K562 (cell line): ENCODE measurements at regions not wholly inside any gene's neighbourhood (a gene's known extent, or its start where the extent isn't known, plus 50 kb on each side); places are given as distances from the start of the nearest gene placed in this dataset.

Experiments used
- ATAC-seq: fragments of 200-7000 bp; cut with Tn5 transposase; 3 replicates; pipeline ENCODE4 v1.9.1; 2020; ENCODE audit warnings: moderate library complexity
- BruUV-seq: library from RNA; stranded (reverse); fragments of 400-500 nt; replicated peaks from 2 replicates; lab custom pipeline; 2021; lab: Mats Ljungman, UMichigan
- CTCF ChIA-PET: fragments of 300-600 bp; formaldehyde crosslinking; extraction: SDS; loops from one replicate; lab custom pipeline; 2021; ENCODE audit warnings: low intra/inter-chr PET ratio; lab: Yijun Ruan, JAX
- POLR2A ChIA-PET: fragments of 300-600, 350-650 bp; sonication (Branson Sonifier 250); formaldehyde crosslinking; extraction: SDS; loops from one replicate; lab custom pipeline; 2021; ENCODE audit warnings: antibody characterized with exemption, inconsistent platforms; lab: Yijun Ruan, JAX
- DNase-seq, 4 experiments: peaks; one replicate each; pipeline versions ENCODE4 v3.0.0 to v3.0.0-alpha.2; 2011 to 2018; ENCODE audit warnings: low spot score in 3 of 4, mixed read lengths in 3 of 4; ENCODE audit errors: extremely low read depth in 1 of 4
- FAIRE-seq: peaks from 2 replicates; lab custom pipeline; 2011; peaks lifted over from hg19 to GRCh38; lab: Jason Lieb, UNC
- H2AFZ ChIP-seq: 2 replicates; pipeline ENCODE4 v1.6.0; 2011; ENCODE audit warnings: low read depth, low read length, control low read depth, inconsistent platforms
- H3K27ac ChIP-seq: fragments of 200-600 bp; 3 replicates; pipeline ENCODE4 v1.8.0; 2011; ENCODE audit warnings: low read depth, mild to moderate bottlenecking, control low read depth, inconsistent platforms, low read length, moderate library complexity, mixed read lengths; ENCODE audit errors: extremely low read depth
- H3K27me3 ChIP-seq, 2 experiments: fragments of 300-600 bp in 1 of 2; 2 replicates in 1 of 2; 3 replicates in 1 of 2; pipeline versions ENCODE4 v1.6.0 to v1.8.0; 2011; ENCODE audit warnings: inconsistent platforms in 2 of 2, low read length in 2 of 2, mild to moderate bottlenecking in 1 of 2, mixed read lengths in 1 of 2, moderate library complexity in 1 of 2; ENCODE audit not compliant: control insufficient read depth in 2 of 2, insufficient read depth in 2 of 2
- H3K36me3 ChIP-seq: fragments of 300-600 bp; 3 replicates; pipeline ENCODE4 v1.8.0; 2011; ENCODE audit warnings: mild to moderate bottlenecking, low read length, inconsistent platforms; ENCODE audit not compliant: control insufficient read depth, insufficient read depth
- H3K4me1 ChIP-seq, 2 experiments: fragments of 200-600 bp in 1 of 2; replicated peaks in 1 of 2; 2 replicates in 1 of 2; 3 replicates in 1 of 2; pipeline versions ENCODE4 v1.5.1 to v1.8.0; 2011; ENCODE audit warnings: inconsistent platforms in 2 of 2, low read length in 2 of 2, mild to moderate bottlenecking in 1 of 2, mixed read lengths in 1 of 2, moderate library complexity in 1 of 2; ENCODE audit not compliant: control insufficient read depth in 2 of 2, insufficient read depth in 2 of 2
- H3K4me2 ChIP-seq: 2 replicates; pipeline ENCODE4 v1.6.1; 2011; ENCODE audit warnings: low read length, control low read depth, inconsistent platforms, mixed read lengths; ENCODE audit not compliant: insufficient read depth
- H3K4me3 ChIP-seq: fragments of 200-600 bp; sonication (generic), shearing (Covaris generic); 2 replicates; pipeline ENCODE4 v1.5.1; 2016; ENCODE audit warnings: control low read depth, inconsistent platforms
- H3K79me2 ChIP-seq: fragments of 200-600 bp; 3 replicates; pipeline ENCODE4 v1.8.0; 2011; ENCODE audit warnings: low read length, inconsistent platforms; ENCODE audit not compliant: control insufficient read depth, insufficient read depth
- H3K9ac ChIP-seq, 2 experiments: 2 replicates each; pipeline versions ENCODE4 v1.6.0 to v1.6.1; 2011; ENCODE audit warnings: low read depth in 2 of 2, low read length in 2 of 2, control low read depth in 1 of 2, inconsistent platforms in 1 of 2, mild to moderate bottlenecking in 1 of 2, mixed read lengths in 1 of 2; ENCODE audit not compliant: insufficient read depth in 1 of 2
- H3K9me1 ChIP-seq: one replicate; pipeline ENCODE4 v1.6.0; 2011; ENCODE audit warnings: inconsistent platforms, mild to moderate bottlenecking, low read length, moderate library complexity; ENCODE audit not compliant: control insufficient read depth, insufficient read depth
- H3K9me3 ChIP-seq: replicated peaks from 2 replicates; pipeline ENCODE4 v1.5.1; 2011; ENCODE audit warnings: low read depth, low read length, inconsistent platforms; ENCODE audit not compliant: control insufficient read depth, insufficient read depth
- H4K20me1 ChIP-seq: replicated peaks from 2 replicates; pipeline ENCODE4 v1.6.1; 2011; ENCODE audit warnings: low read length, inconsistent platforms, mixed read lengths; ENCODE audit not compliant: control insufficient read depth, insufficient read depth
- BRF2 ChIP-seq: IDR thresholded peaks from 3 replicates; pipeline ENCODE4 v1.6.1; 2011; ENCODE audit warnings: borderline replicate concordance, mild to moderate bottlenecking; ENCODE audit not compliant: insufficient read length, insufficient read depth
- CREM ChIP-seq: IDR thresholded peaks from 2 replicates; pipeline ENCODE4 v1.6.1; 2014; ENCODE audit warnings: antibody characterized with exemption, low read depth
- KDM4B ChIP-seq, 2 experiments: fragments of 450-650 bp in 1 of 2; sonication (generic) in 1 of 2; IDR thresholded peaks; 2 replicates each; pipeline ENCODE4 v1.6.1; 2016 to 2017; ENCODE audit warnings: borderline replicate concordance in 2 of 2, antibody characterized with exemption in 1 of 2, low read depth in 1 of 2, mild to moderate bottlenecking in 1 of 2
- RFX7 ChIP-seq: fragments of 250-450 bp; sonication (Bioruptor Pico); IDR thresholded peaks from 2 replicates; pipeline ENCODE4 v1.5.1; 2021; ENCODE audit warnings: mild to moderate bottlenecking
- SMARCA4 ChIP-seq: fragments of 450-650 bp; IDR thresholded peaks from 2 replicates; pipeline ENCODE4 v1.6.1; 2016
- ZBTB12 ChIP-seq: fragments of 250-450 bp; sonication (Bioruptor Pico); IDR thresholded peaks from 2 replicates; pipeline ENCODE4 v1.4.0; 2020
- ZBTB26 ChIP-seq: fragments of 450-650 bp; formaldehyde crosslinking; IDR thresholded peaks from 2 replicates; pipeline ENCODE4 v1.4.0; 2022; ENCODE audit warnings: missing genetic modification characterization
- ZBTB7A ChIP-seq: IDR thresholded peaks from 2 replicates; pipeline ENCODE4 v1.6.1; 2011; ENCODE audit warnings: low read depth, mild to moderate bottlenecking, low read length, moderate library complexity, borderline replicate concordance; ENCODE audit not compliant: control insufficient read depth
- ZNF75A ChIP-seq: fragments of 450-650 bp; formaldehyde crosslinking; IDR thresholded peaks from 2 replicates; pipeline ENCODE4 v1.4.0; 2020; ENCODE audit warnings: mild to moderate bottlenecking
- WGBS: fragments of 100-300 bp; shearing (Covaris generic); methylation state at CpG from one replicate; pipeline ENCODE4 v1.1.6; 2016; ENCODE audit warnings: low coverage, mixed read lengths; ENCODE audit not compliant: insufficient coverage; ENCODE audit errors: missing lambda C conversion rate; 5-methylcytosine and 5-hydroxymethylcytosine counted together
- in situ Hi-C: fragments of 300-500 bp; cut with MboI; formaldehyde crosslinking; loops from 4 replicates; pipeline ENCODE4 v1.15.0; 2018; ENCODE audit warnings: inconsistent platforms, mixed read lengths
- intact Hi-C: fragments of 100-400 bp; cut with micrococcal nuclease; formaldehyde crosslinking; loops from 2 replicates; pipeline ENCODE4 v1.14.2; 2022
- TF ChIP-seq, protein P1 (sequence below): fragments of 450-650 bp; IDR thresholded peaks from 2 replicates; pipeline ENCODE4 v1.6.1; 2014; ENCODE audit warnings: low read depth, mild to moderate bottlenecking, moderate library complexity, borderline replicate concordance
- TF ChIP-seq, protein P2 (sequence below): fragments of 250-450 bp; sonication (Bioruptor Pico); IDR thresholded peaks from 2 replicates; pipeline ENCODE4 v1.4.0; 2020; ENCODE audit warnings: mild to moderate bottlenecking
- TF ChIP-seq, protein P3 (sequence below): fragments of 450-650 bp; formaldehyde crosslinking; IDR thresholded peaks from 2 replicates; pipeline ENCODE4 v1.4.0; 2022; ENCODE audit warnings: missing genetic modification characterization

DNA sequence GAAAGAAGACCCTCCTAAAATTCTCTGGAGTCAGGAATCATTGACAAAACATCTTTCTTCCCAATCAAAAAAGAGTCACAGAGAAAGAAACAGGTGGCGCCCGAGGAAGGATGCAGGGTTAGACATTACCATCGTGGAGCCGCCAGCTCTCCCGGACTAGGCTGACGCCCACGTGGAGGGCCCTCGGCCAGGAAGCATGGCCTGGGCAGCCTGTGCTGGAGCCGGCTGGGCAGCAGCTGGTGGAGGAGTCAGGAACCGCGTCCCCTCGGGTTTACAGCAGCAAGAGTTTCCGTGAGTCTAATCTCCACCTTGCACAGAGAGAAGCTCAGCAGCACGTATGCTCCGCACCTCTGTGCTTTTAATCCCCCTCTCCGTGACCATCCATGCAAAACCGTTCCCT is 533.7 kb upstream of the ATP11B start:
- ATAC-seq (peak; percentile 39), DNase-seq (no peak), FAIRE-seq (no peak)
- no peak overlapping the region for H3K4me3 ChIP-seq
- H3K79me2 ChIP-seq: no peaks in the 10 kb centered on the region
- ChIA-PET POLR2A (interaction anchor here (0.7 to 1.1 kb wide), 2 partner anchors 12 to 53 kb away, joined by 3 read pairs; no protein-coding TSS in a partner anchor), CTCF (no interaction called here)
- BruUV-seq: no TSS peak
- intact Hi-C loops (loop anchor here (2.0 to 10.0 kb wide), 3 partner anchors 358 to 551 kb away; no protein-coding TSS in a partner anchor), in situ Hi-C loops (no loop called here)
- 0 out of 4 replicates have a peak overlapping the region, but pooled peaks of 1 of the 2 experiments have one; percentile 75 for H3K9ac ChIP-seq
- no peaks in the 10 kb centered on the region for H3K9me1 ChIP-seq
- no peaks in the 10 kb centered on the region for H3K9me3 ChIP-seq
- no peak overlapping the region for H3K27ac ChIP-seq
- H3K4me2 ChIP-seq: no peak overlapping the region
- H4K20me1 ChIP-seq: no peaks in the 10 kb centered on the region
- WGBS: 6% methylated on average over 16 of the region's 17 CpGs
- peaks cover 0 to 3% of the 10 kb centered on the region in 2 experiments; a peak in 1 of 5 replicates for H3K4me1 ChIP-seq
- no peaks in the 10 kb centered on the region for H3K36me3 ChIP-seq
- no peaks in the 10 kb centered on the region for H3K27me3 ChIP-seq
- H2AFZ ChIP-seq: no peak overlapping the region
- no peak for TF ChIP-seq ZBTB12 (CRISPR knock-in tag)
- no peak for TF ChIP-seq ZBTB7A
- no peak for TF ChIP-seq ZNF75A
- TF ChIP-seq, protein P1, sequence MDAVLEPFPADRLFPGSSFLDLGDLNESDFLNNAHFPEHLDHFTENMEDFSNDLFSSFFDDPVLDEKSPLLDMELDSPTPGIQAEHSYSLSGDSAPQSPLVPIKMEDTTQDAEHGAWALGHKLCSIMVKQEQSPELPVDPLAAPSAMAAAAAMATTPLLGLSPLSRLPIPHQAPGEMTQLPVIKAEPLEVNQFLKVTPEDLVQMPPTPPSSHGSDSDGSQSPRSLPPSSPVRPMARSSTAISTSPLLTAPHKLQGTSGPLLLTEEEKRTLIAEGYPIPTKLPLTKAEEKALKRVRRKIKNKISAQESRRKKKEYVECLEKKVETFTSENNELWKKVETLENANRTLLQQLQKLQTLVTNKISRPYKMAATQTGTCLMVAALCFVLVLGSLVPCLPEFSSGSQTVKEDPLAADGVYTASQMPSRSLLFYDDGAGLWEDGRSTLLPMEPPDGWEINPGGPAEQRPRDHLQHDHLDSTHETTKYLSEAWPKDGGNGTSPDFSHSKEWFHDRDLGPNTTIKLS: no peak
- no peak for TF ChIP-seq CREM
- TF ChIP-seq, protein P2, sequence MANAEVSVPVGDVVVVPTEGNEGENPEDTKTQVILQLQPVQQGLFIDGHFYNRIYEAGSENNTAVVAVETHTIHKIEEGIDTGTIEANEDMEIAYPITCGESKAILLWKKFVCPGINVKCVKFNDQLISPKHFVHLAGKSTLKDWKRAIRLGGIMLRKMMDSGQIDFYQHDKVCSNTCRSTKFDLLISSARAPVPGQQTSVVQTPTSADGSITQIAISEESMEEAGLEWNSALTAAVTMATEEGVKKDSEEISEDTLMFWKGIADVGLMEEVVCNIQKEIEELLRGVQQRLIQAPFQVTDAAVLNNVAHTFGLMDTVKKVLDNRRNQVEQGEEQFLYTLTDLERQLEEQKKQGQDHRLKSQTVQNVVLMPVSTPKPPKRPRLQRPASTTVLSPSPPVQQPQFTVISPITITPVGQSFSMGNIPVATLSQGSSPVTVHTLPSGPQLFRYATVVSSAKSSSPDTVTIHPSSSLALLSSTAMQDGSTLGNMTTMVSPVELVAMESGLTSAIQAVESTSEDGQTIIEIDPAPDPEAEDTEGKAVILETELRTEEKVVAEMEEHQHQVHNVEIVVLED (CRISPR knock-in tag): no peak
- TF ChIP-seq RFX7: no peak
- no peak for TF ChIP-seq SMARCA4
- TF ChIP-seq, protein P3, sequence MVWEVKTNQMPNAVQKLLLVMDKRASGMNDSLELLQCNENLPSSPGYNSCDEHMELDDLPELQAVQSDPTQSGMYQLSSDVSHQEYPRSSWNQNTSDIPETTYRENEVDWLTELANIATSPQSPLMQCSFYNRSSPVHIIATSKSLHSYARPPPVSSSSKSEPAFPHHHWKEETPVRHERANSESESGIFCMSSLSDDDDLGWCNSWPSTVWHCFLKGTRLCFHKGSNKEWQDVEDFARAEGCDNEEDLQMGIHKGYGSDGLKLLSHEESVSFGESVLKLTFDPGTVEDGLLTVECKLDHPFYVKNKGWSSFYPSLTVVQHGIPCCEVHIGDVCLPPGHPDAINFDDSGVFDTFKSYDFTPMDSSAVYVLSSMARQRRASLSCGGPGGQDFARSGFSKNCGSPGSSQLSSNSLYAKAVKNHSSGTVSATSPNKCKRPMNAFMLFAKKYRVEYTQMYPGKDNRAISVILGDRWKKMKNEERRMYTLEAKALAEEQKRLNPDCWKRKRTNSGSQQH (CRISPR knock-in tag): no peak
- no peak for TF ChIP-seq ZBTB26 (CRISPR knock-in tag)
- TF ChIP-seq KDM4B (IDR thresholded peaks at IDR 0.05; ENCODE audit: borderline replicate concordance in 2 of 2, low read depth in 1 of 2): no peak
- TF ChIP-seq BRF2: no peak
